A673 (cell line): ENCODE measurements at regions not wholly inside any gene's neighbourhood (a gene's known extent, or its start where the extent isn't known, plus 50 kb on each side); places are given as distances from the start of the nearest gene placed in this dataset.

Experiments
- BruUV-seq: library from RNA; stranded (reverse); fragments of 400-500 nt; replicated peaks from 2 replicates; lab custom pipeline; 2021; lab: Mats Ljungman, UMichigan
- CTCF ChIA-PET: fragments of 300-600 bp; sonication (Branson Sonifier 250); formaldehyde crosslinking; loops from one replicate; lab custom pipeline; 2022; ENCODE audit warnings: antibody characterized with exemption; lab: Charles Lee
- POLR2A ChIA-PET: fragments of 300-600 bp; sonication (Branson Sonifier 250); formaldehyde crosslinking; loops from one replicate; lab custom pipeline; 2022; ENCODE audit warnings: antibody characterized with exemption; ENCODE audit not compliant: low non-redundant PET; lab: Charles Lee
- DNase-seq: peaks from one replicate; pipeline ENCODE4 v3.0.0-alpha.2; 2015; ENCODE audit warnings: low spot score
- H3K27ac ChIP-seq: fragments of 200-600 bp; sonication (generic); 2 replicates; pipeline ENCODE4 v1.5.1; 2016; ENCODE audit warnings: mixed run types, low read depth, mild to moderate bottlenecking, mixed read lengths, antibody characterized with exemption, low read length; ENCODE audit not compliant: poor library complexity, severe bottlenecking
- H3K27me3 ChIP-seq: fragments of 200-600 bp; sonication (generic); replicated peaks from 2 replicates; pipeline ENCODE4 v1.6.1; 2017; ENCODE audit warnings: mixed run types, low read depth, mild to moderate bottlenecking, mixed read lengths, antibody characterized with exemption, low read length; ENCODE audit not compliant: insufficient read depth, poor library complexity
- H3K36me3 ChIP-seq: fragments of 200-600 bp; sonication (generic); 2 replicates; pipeline ENCODE4 v1.6.1; 2016; ENCODE audit warnings: mixed run types, mild to moderate bottlenecking, mixed read lengths, antibody characterized with exemption, low read length; ENCODE audit not compliant: insufficient read depth, poor library complexity, severe bottlenecking
- H3K4me1 ChIP-seq: fragments of 200-600 bp; sonication (generic); 2 replicates; pipeline ENCODE4 v1.6.1; 2017; ENCODE audit warnings: mixed run types, mild to moderate bottlenecking, mixed read lengths, antibody characterized with exemption, low read length; ENCODE audit not compliant: insufficient read depth, poor library complexity, severe bottlenecking
- H3K4me3 ChIP-seq: fragments of 200-600 bp; sonication (generic); 2 replicates; pipeline ENCODE4 v1.5.1; 2016; ENCODE audit warnings: low read depth, mixed run types, mild to moderate bottlenecking, mixed read lengths, low read length; ENCODE audit not compliant: poor library complexity, severe bottlenecking
- H3K9me3 ChIP-seq: fragments of 200-600 bp; sonication (generic); 2 replicates; pipeline ENCODE4 v1.6.1; 2016; ENCODE audit warnings: mixed run types, low read depth, mild to moderate bottlenecking, mixed read lengths, antibody characterized with exemption, low read length; ENCODE audit not compliant: poor library complexity, severe bottlenecking
- EZH2 ChIP-seq: fragments of 200-600 bp; sonication (generic); IDR thresholded peaks from 2 replicates; pipeline ENCODE4 v1.6.1; 2017; ENCODE audit warnings: borderline replicate concordance, low read depth, mild to moderate bottlenecking, mixed read lengths, antibody characterized with exemption, low read length; ENCODE audit not compliant: poor library complexity, severe bottlenecking
- intact Hi-C: fragments of 100-400 bp; cut with micrococcal nuclease; formaldehyde crosslinking; loops from one replicate; pipeline ENCODE4 v1.10.0; 2022; ENCODE audit not compliant: unreplicated experiment
- TF ChIP-seq, protein P1 (sequence below): fragments of 300-800, 200-600 bp; sonication (generic); conservative IDR thresholded peaks from 2 replicates; pipeline ENCODE4 v1.5.1; 2017; ENCODE audit warnings: low read depth, mild to moderate bottlenecking, antibody characterized with exemption, low read length, moderate library complexity, mixed read lengths

DNA sequence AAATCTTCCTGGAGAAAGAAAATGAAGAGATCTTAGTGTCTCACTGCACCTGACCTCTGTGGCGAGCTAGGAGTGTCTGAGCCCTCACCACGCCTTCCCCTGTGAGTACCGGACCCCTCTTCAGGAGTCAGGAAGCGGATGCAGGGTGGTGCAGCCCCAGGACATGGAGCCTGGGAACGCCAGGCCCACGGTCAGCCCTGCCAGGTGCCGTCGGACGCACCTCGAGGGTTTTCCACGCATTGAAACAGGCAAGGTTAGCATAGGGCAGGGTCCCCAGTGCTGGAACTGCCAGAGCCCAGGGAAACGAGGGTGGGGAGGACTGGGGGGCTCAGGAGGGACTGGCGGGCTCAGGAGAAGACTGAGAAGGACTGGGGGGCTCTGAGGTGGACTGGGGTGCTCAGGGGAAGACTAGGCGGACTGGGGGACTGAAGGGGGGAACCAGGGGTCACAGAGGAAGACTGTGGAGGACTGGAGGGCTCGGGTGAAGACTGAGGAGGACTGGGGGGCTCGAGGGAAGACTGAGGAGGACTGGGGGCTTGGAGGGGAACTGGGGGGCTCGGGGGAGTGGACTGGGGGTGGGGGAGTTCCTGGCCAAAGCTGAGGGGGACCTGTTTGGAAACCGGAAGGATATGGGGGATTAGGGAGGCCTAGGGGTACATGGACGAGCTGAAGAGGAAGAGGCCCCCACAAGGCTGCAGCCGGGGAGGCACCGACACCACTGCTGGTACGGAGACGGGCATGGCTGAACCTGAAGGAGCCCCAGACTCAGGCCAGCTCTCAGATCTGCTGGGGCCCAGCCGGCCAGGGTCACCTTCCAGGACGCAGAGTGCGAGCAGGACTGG is 65.2 kb upstream of the SNTG2 start:
- ChIA-PET POLR2A (no interaction called here), CTCF (no interaction called here)
- Histone ChIP-seq H3K36me3 (no peaks in the 10 kb centered on the region), H3K27ac (no peak overlapping the region), H3K4me1 (no peaks in the 10 kb centered on the region), H3K27me3 (no peaks in the 10 kb centered on the region), H3K4me3 (no peak overlapping the region), H3K9me3 (no peaks in the 10 kb centered on the region)
- no peak for DNase-seq
- BruUV-seq = no TSS peak
- no peak for TF ChIP-seq EZH2
- TF ChIP-seq, protein P1, sequence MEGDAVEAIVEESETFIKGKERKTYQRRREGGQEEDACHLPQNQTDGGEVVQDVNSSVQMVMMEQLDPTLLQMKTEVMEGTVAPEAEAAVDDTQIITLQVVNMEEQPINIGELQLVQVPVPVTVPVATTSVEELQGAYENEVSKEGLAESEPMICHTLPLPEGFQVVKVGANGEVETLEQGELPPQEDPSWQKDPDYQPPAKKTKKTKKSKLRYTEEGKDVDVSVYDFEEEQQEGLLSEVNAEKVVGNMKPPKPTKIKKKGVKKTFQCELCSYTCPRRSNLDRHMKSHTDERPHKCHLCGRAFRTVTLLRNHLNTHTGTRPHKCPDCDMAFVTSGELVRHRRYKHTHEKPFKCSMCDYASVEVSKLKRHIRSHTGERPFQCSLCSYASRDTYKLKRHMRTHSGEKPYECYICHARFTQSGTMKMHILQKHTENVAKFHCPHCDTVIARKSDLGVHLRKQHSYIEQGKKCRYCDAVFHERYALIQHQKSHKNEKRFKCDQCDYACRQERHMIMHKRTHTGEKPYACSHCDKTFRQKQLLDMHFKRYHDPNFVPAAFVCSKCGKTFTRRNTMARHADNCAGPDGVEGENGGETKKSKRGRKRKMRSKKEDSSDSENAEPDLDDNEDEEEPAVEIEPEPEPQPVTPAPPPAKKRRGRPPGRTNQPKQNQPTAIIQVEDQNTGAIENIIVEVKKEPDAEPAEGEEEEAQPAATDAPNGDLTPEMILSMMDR = no peak
- intact Hi-C loops = no loop called here

DNA sequence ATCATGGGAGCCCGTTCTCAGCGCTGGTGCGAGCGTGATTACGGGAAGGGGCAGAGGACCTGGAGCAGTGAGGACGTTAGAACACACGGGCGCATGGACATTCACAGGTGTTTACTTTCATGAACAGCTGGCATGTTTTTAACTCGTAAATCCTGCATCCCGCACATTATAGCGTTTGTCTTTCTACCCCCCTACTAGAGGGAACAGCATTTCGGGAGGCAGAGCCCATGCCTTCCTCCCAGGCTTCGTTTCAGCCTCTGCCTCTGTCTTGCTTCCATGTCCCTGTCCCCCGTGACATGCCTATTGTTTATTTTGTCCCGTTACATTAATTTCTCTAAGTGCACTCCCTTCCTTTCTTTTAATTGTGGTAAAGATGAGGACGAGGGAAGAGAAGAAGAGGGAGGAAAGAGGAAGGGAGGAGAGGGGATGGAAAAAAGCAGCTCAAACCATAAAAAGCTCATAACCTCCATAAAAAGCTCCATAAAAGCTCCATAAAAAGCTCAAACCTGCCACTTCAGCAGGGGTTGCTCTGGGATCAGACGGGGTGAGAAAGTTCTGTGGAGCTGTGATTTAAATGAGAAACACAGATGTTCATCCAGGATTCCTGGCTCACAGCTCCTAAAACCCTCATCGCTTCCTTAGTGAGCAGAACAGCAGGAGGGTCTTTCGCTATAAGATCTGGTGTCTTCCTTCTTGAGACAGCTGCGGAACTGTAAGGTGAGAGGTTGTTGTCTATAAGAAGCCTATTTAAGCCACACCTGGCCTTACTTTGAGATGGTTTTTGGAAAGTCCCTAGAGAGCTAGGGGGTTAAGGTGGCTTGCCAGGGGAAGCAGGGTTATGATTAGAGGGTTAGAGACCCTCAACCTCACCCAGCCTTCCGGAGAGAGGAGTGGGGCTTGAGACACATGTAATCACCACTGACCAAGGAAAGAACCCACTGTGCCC is 66.6 kb upstream of the SNTG2 start:
- Histone ChIP-seq H3K4me3 (no peak overlapping the region), H3K36me3 (no peaks in the 10 kb centered on the region), H3K27me3 (no peaks in the 10 kb centered on the region), H3K4me1 (no peaks in the 10 kb centered on the region), H3K27ac (no peak overlapping the region), H3K9me3 (no peaks in the 10 kb centered on the region)
- DNase-seq = no peak
- intact Hi-C loops = no loop called here
- ChIA-PET CTCF (no interaction called here), POLR2A (no interaction called here)
- TF ChIP-seq, protein P1 = no peak
- TF ChIP-seq EZH2 = no peak
- no TSS peak for BruUV-seq

DNA sequence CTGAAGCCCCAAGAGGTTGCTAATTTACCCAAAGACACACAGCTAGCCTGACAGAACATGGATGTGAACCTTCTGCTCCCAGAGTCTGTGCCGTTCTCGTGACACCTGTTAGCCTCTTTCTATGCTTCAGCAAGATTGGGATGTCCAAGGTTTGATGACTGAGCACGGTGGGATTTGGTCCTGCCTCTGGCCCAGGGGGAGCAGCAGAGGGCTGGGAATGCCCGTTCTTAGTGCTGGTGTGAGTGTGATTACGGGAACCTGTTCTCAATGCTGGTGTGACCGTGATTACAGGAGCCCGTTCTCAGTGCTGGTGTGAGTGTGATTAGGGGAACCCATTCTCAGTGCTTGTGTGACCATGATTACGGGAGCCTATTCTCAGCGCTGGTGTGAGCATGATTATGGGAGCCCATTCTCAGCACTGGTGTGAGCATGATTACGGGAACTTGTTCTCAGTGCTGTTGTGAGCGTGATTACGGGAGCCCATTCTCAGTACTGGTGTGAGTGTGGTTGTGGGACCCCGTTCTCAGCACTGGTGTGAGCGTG is 67.3 kb upstream of the SNTG2 start:
- no TSS peak for BruUV-seq
- no peak for DNase-seq
- ChIA-PET CTCF (no interaction called here), POLR2A (no interaction called here)
- TF ChIP-seq EZH2 = no peak
- TF ChIP-seq, protein P1 = no peak
- intact Hi-C loops = no loop called here
- no peaks in the 10 kb centered on the region for H3K36me3 ChIP-seq
- no peaks in the 10 kb centered on the region for H3K4me1 ChIP-seq
- H3K4me3 ChIP-seq = no peak overlapping the region
- H3K27me3 ChIP-seq = no peaks in the 10 kb centered on the region
- H3K27ac ChIP-seq = no peak overlapping the region
- H3K9me3 ChIP-seq = no peaks in the 10 kb centered on the region
